Bronchial epithelial cell (primary cell): ENCODE measurements at regions not wholly inside any gene's neighbourhood (a gene's known extent, or its start where the extent isn't known, plus 50 kb on each side); places are given as distances from the start of the nearest gene placed in this dataset.

ENCODE experiments used
- DNase-seq: peaks from one replicate; pipeline ENCODE4 v3.0.0-alpha.2; 2010; ENCODE audit warnings: low read depth
- FAIRE-seq: peaks from 2 replicates; lab custom pipeline; 2011; peaks lifted over from hg19 to GRCh38; lab: Jason Lieb, UNC
- H3K27me3 ChIP-seq: 2 replicates; pipeline ENCODE4 v1.5.1; 2011; ENCODE audit warnings: low read length; ENCODE audit not compliant: control insufficient read depth, insufficient read depth
- H3K36me3 ChIP-seq: 2 replicates; pipeline ENCODE4 v1.5.1; 2011; ENCODE audit warnings: low read length; ENCODE audit not compliant: control insufficient read depth, insufficient read depth
- H3K4me3 ChIP-seq: 2 replicates; pipeline ENCODE4 v1.5.1; 2011; ENCODE audit warnings: mild to moderate bottlenecking, low read depth, low read length, control low read depth
- CTCF ChIP-seq: IDR thresholded peaks from 2 replicates; pipeline ENCODE4 v1.5.1; 2011; ENCODE audit warnings: mild to moderate bottlenecking, moderate library complexity, low read length, control low read depth, inconsistent platforms; ENCODE audit not compliant: insufficient read depth, severe bottlenecking

GRCh38 chr14:38868399-38869290 lies 234.4 kb downstream of the SEC23A start:
- Histone ChIP-seq H3K36me3 (no peaks in the 10 kb centered on the region), H3K4me3 (no peak overlapping the region), H3K27me3 (no peaks in the 10 kb centered on the region)
- TF ChIP-seq CTCF: no peak
- FAIRE-seq (no peak), DNase-seq (no peak)

- peak; percentile 81 for TF ChIP-seq CTCF
- peak; percentile 58 for DNase-seq
Measured at GRCh38 chr14:38867561-38868150, 235.4 kb downstream of the SEC23A start.

GRCh38 chr14:38866461-38866860 lies 236.6 kb downstream of the SEC23A start:
- no peak for TF ChIP-seq CTCF
- Histone ChIP-seq H3K4me3 (no peak overlapping the region), H3K27me3 (no peaks in the 10 kb centered on the region), H3K36me3 (no peaks in the 10 kb centered on the region)
- no peak for DNase-seq
- FAIRE-seq: no peak

More at GRCh38 chr14:38867561-38868150, 235.4 kb downstream of the SEC23A start:
- H3K4me3 ChIP-seq: no peak overlapping the region
- H3K27me3 ChIP-seq: no peaks in the 10 kb centered on the region
- no peaks in the 10 kb centered on the region for H3K36me3 ChIP-seq
- FAIRE-seq: no peak

- Histone ChIP-seq H3K4me3 (no peak overlapping the region), H3K36me3 (no peaks in the 10 kb centered on the region), H3K27me3 (no peaks in the 10 kb centered on the region)
- no peak for TF ChIP-seq CTCF
- no peak for FAIRE-seq
- no peak for DNase-seq
Measured at GRCh38 chr14:38862366-38862765, 240.7 kb downstream of the SEC23A start.

- no peaks in the 10 kb centered on the region for H3K36me3 ChIP-seq
- FAIRE-seq: no peak
- H3K27me3 ChIP-seq: no peaks in the 10 kb centered on the region
- DNase-seq: no peak
- no peak for TF ChIP-seq CTCF
- H3K4me3 ChIP-seq: no peak overlapping the region
Measured at GRCh38 chr14:38860530-38860929, 242.5 kb downstream of the SEC23A start.
